GM12878 (cell line): ENCODE measurements at regions not wholly inside any gene's neighbourhood (a gene's known extent, or its start where the extent isn't known, plus 50 kb on each side); places are given as distances from the start of the nearest gene placed in this dataset.
A peak's percentile ranks its signal among the peaks of the same experiment; 100 is the strongest.
"Not testable (repeated sequence)": the region's sequence is repeated elsewhere in the genome, so short reads cannot be mapped to it uniquely, and the experiment has no call there.

ENCODE experiments used
- ATAC-seq: fragments of 200-7000 bp; cut with Tn5 transposase; 3 replicates; pipeline ENCODE4 v1.9.1; 2020; ENCODE audit warnings: mild to moderate bottlenecking, moderate library complexity
- BruUV-seq: library from RNA; stranded (reverse); fragments of 400-500 nt; replicated peaks from 2 replicates; lab custom pipeline; 2021; lab: Mats Ljungman, UMichigan
- CTCF ChIA-PET: fragments of 300-600 bp; sonication (Branson Sonifier 250); formaldehyde crosslinking; extraction: SDS; loops from one replicate; lab custom pipeline; 2021; ENCODE audit warnings: inconsistent platforms; lab: Yijun Ruan, JAX
- POLR2A ChIA-PET: fragments of 350-600 bp; formaldehyde crosslinking; extraction: SDS; loops from one replicate; lab custom pipeline; 2021; ENCODE audit warnings: inconsistent platforms; lab: Charles Lee
- RAD21 ChIA-PET: fragments of 300-600 bp; sonication (Branson Sonifier 250); formaldehyde crosslinking; loops from one replicate; lab custom pipeline; 2023; ENCODE audit warnings: antibody characterized with exemption; ENCODE audit not compliant: unreplicated experiment; lab: Charles Lee
- SMC1A ChIA-PET: fragments of 300-600 bp; sonication (Branson Sonifier 250); formaldehyde crosslinking; loops from one replicate; lab custom pipeline; 2023; ENCODE audit not compliant: unreplicated experiment, uncharacterized antibody; lab: Charles Lee
- DNase-seq: peaks from one replicate; pipeline ENCODE4 v3.0.0-alpha.2; 2011; ENCODE audit warnings: low read depth, low spot score
- FAIRE-seq: peaks from 3 replicates; lab custom pipeline; 2011; peaks lifted over from hg19 to GRCh38; lab: Jason Lieb, UNC
- H2AFZ ChIP-seq: 2 replicates; pipeline ENCODE4 v1.6.0; 2011; ENCODE audit warnings: low read depth, low read length, control low read depth; ENCODE audit not compliant: control insufficient read depth
- H3K27ac ChIP-seq: 2 replicates; pipeline ENCODE4 v1.5.1; 2011; ENCODE audit warnings: control low read depth; ENCODE audit not compliant: control insufficient read depth, insufficient read depth
- H3K27me3 ChIP-seq, 2 experiments: replicated peaks in 1 of 2; 2 replicates each; pipeline versions ENCODE4 v1.6.0 to v1.6.1; 2011; ENCODE audit warnings: low read length in 1 of 2; ENCODE audit not compliant: control insufficient read depth in 2 of 2, insufficient read depth in 2 of 2
- H3K36me3 ChIP-seq, 2 experiments: 2 replicates each; pipeline ENCODE4 v1.5.1; 2011; ENCODE audit warnings: low read length in 1 of 2; ENCODE audit not compliant: control insufficient read depth in 2 of 2, insufficient read depth in 2 of 2
- H3K4me1 ChIP-seq: 2 replicates; pipeline ENCODE4 v1.6.1; 2011; ENCODE audit warnings: mild to moderate bottlenecking, low read length, moderate library complexity, mixed read lengths; ENCODE audit not compliant: control insufficient read depth, insufficient read depth
- H3K4me2 ChIP-seq: 2 replicates; pipeline ENCODE4 v1.6.0; 2011; ENCODE audit warnings: control low read depth; ENCODE audit not compliant: control insufficient read depth, insufficient read depth
- H3K4me3 ChIP-seq: fragments of 200-600 bp; sonication (generic); 2 replicates; pipeline ENCODE4 v1.5.1; 2016
- H3K79me2 ChIP-seq: 2 replicates; pipeline ENCODE4 v1.6.0; 2011; ENCODE audit warnings: low read length; ENCODE audit not compliant: control insufficient read depth, insufficient read depth
- H3K9ac ChIP-seq: 2 replicates; pipeline ENCODE4 v1.8.0; 2011; ENCODE audit warnings: low read length, control low read depth, mixed read lengths; ENCODE audit not compliant: control insufficient read depth, insufficient read depth
- H3K9me3 ChIP-seq: replicated peaks from 3 replicates; pipeline ENCODE4 v1.5.1; 2011; ENCODE audit warnings: mild to moderate bottlenecking, low read length; ENCODE audit not compliant: control insufficient read depth, insufficient read depth
- H4K20me1 ChIP-seq: 2 replicates; pipeline ENCODE4 v1.6.0; 2011; ENCODE audit not compliant: control insufficient read depth, insufficient read depth
- MEF2B ChIP-seq: fragments of 450-650 bp; IDR thresholded peaks from 2 replicates; pipeline ENCODE4 v1.6.1; 2018; ENCODE audit warnings: mild to moderate bottlenecking, moderate library complexity; ENCODE audit not compliant: partially characterized antibody, poor library complexity, severe bottlenecking
- WGBS: methylation state at CpG from one replicate; pipeline ENCODE4 v1.1.6; 2016; ENCODE audit warnings: low lambda C conversion rate; ENCODE audit not compliant: insufficient replicate concordance, insufficient coverage; ENCODE audit errors: missing lambda C conversion rate; 5-methylcytosine and 5-hydroxymethylcytosine counted together
- in situ Hi-C: fragments of 300-500 bp; cut with MboI; formaldehyde crosslinking; loops from 9 replicates; pipeline ENCODE4 v1.14.3; 2018; ENCODE audit warnings: mixed read lengths
- intact Hi-C: fragments of 100-400 bp; cut with micrococcal nuclease; formaldehyde crosslinking; loops from one replicate; pipeline ENCODE4 v1.14.2; 2022; ENCODE audit not compliant: unreplicated experiment

DNA sequence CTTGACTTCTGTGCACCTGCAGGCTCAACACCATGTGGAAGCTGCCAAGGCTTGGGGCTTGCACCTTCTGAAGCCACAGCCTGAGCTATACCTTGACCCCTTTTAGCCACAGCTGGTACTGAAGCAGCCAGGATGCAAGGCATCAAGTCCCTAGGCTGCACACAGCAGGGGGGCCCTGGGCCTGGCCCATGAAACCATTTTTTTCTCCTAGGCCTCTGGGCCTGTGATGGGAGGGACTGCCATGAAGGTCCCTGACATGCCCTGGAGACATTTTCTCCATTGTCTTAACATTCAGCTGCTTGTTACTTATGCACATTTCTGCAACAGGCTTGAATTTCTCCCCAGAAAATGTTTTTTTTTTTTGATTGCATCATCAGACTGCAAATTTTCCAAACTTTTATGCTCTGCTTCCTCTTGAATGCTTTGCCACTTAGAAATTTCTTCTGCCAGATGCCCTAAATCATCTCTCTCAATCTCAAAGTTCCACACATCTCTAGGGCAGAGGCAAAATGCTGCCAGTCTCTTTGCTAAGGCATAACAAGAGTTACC is 260.2 kb downstream of the SPRY1 start:
- H2AFZ ChIP-seq, H4K20me1 ChIP-seq, H3K4me2 ChIP-seq, H3K9ac ChIP-seq, H3K4me1 ChIP-seq, FAIRE-seq, BruUV-seq, H3K79me2 ChIP-seq, intact Hi-C loops, H3K4me3 ChIP-seq, H3K36me3 ChIP-seq, ATAC-seq, H3K27ac ChIP-seq, DNase-seq, H3K9me3 ChIP-seq, POLR2A ChIA-PET, H3K27me3 ChIP-seq: not testable (repeated sequence)
- ChIA-PET SMC1A (interaction anchor here (6.5 kb wide), 2 partner anchors 93 to 261 kb away, joined by 68 to 74 read pairs; partner anchors contain the start of gene SPRY1), CTCF (interaction anchor here (1.5 to 7.0 kb wide), 2 partner anchors 15 to 264 kb away, joined by 5 to 122 read pairs; partner anchors contain the start of gene SPRY1), RAD21 (interaction anchor here (6.1 kb wide), 1 partner anchor 260 kb away, joined by 60 read pairs; the partner anchor contains the start of gene SPRY1)
- in situ Hi-C loops: loop anchor here (5.0 kb wide), 1 partner anchor 265 kb away; no protein-coding TSS in a partner anchor

DNA sequence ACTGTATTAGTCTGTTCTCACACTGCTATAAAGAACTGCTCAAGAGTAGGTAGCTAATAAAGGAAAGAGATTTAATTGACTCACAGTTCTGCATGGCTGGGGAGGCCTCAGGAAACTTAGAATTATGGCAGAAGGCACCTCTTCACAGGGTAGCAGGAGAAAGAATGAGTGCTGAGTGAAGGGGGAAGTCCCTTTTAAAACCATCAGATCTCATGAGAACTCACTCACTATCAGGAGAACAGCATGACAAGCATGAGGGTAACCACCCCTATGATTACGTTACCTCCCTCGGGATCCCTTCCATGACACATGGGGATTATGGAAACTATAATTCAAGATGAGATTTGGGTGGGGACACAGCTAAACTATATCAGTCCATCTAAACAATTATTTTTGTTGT is 261.0 kb downstream of the SPRY1 start:
- H3K27ac ChIP-seq, H3K9ac ChIP-seq, H3K4me1 ChIP-seq, H4K20me1 ChIP-seq, H3K9me3 ChIP-seq, BruUV-seq, DNase-seq, H3K27me3 ChIP-seq, H3K4me2 ChIP-seq, H3K36me3 ChIP-seq, ATAC-seq, FAIRE-seq, H2AFZ ChIP-seq, POLR2A ChIA-PET, H3K4me3 ChIP-seq, H3K79me2 ChIP-seq: not testable (repeated sequence)
- ChIA-PET CTCF (interaction anchor here (0.5 to 7.0 kb wide), 4 partner anchors 7 to 264 kb away, joined by 3 to 122 read pairs (median 18); partner anchors contain the start of gene SPRY1), SMC1A (interaction anchor here (6.5 kb wide), 2 partner anchors 94 to 261 kb away, joined by 68 to 74 read pairs; partner anchors contain the start of gene SPRY1), RAD21 (interaction anchor here (6.1 kb wide), 1 partner anchor 261 kb away, joined by 60 read pairs; the partner anchor contains the start of gene SPRY1)
- TF ChIP-seq MEF2B: peak; percentile 14
- 30% methylated on average over 2 of the region's 2 CpGs for WGBS
- in situ Hi-C loops (loop anchor here (5.0 kb wide), 1 partner anchor 265 kb away; no protein-coding TSS in a partner anchor), intact Hi-C loops (loop anchor here (2.0 kb wide), 1 partner anchor 69 kb away; no protein-coding TSS in a partner anchor)
